NT2/D1 (cell line): ENCODE measurements at regions not wholly inside any gene's neighbourhood (a gene's known extent, or its start where the extent isn't known, plus 50 kb on each side); places are given as distances from the start of the nearest gene placed in this dataset.

Experiments used
- SUZ12 ChIP-seq: IDR thresholded peaks from 2 replicates; pipeline ENCODE4 v1.6.1; 2011; ENCODE audit not compliant: insufficient read length, insufficient read depth; ENCODE audit errors: extremely low read depth
- YY1 ChIP-seq: IDR thresholded peaks from 2 replicates; pipeline ENCODE4 v1.6.1; 2011; ENCODE audit not compliant: insufficient read length, insufficient read depth
- ZNF274 ChIP-seq: IDR thresholded peaks from 2 replicates; pipeline ENCODE4 v1.6.1; 2011; ENCODE audit warnings: mild to moderate bottlenecking, low read depth, low read length

GRCh38 chr22:48670731-48671130, 1156.9 kb downstream of the BRD1 start:
- TF ChIP-seq SUZ12 (no peak), YY1 (no peak), ZNF274 (no peak)
